HG02571 (cell line): ENCODE measurements at regions not wholly inside any gene's neighbourhood (a gene's known extent, or its start where the extent isn't known, plus 50 kb on each side); places are given as distances from the start of the nearest gene placed in this dataset.

Experiments
- ATAC-seq: cut with Tn5 transposase; IDR thresholded peaks from one replicate; pipeline ENCODE4 v1.9.1; 2021; ENCODE audit warnings: mild to moderate bottlenecking, moderate library complexity; ENCODE audit not compliant: unreplicated experiment

GRCh38 chr3:31213869-31214486 is 318.7 kb upstream of the STT3B start:
- ATAC-seq, result no peak

DNA sequence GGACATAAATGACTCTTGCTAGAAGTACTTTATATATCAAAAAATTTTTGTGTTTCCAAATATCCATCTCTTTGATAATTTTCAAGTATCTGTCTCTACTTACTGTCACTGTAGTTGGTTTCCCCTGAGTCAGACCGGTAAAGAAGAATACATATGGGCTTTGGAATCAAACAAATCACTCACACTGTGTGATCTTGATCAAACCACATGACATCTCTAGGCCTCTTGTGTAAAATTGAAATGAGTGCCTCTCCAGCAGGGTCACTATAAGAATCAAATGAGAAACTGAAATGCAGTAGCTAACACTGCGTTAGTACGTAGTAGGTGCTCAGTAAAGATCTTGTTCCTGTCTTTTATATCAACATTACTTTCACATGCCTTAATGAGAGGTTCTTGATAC is 314.6 kb upstream of the STT3B start:
- no peak for ATAC-seq

- peak; percentile 58 for ATAC-seq
These were observed 313.4 kb upstream of the STT3B start for GRCh38 chr3:31219131-31219843.

- no peak for ATAC-seq
These were observed 312.3 kb upstream of the STT3B start for GRCh38 chr3:31220431-31220830.

DNA sequence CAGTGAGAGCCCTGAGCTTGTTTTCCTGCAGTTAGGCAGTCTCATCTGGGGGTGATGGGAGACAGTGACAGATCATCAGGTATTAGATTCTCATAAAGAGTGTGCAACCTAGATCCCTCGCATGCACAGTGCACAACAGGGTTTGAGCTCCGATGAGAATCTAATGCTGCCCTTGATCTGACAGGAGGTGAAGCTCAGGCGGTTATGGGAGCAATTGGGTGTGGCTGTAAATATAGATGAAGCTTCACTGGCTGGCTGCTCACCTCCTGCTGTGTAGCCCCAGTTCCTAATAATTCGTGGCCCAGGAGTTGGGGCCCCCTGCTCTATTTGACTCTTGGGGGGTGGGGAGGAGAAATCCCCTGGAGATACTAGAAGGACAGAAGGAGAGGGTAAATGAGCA is 309.4 kb upstream of the STT3B start:
- ATAC-seq, result no peak

- ATAC-seq, result no peak
These were observed 307.8 kb upstream of the STT3B start for GRCh38 chr3:31224936-31225335.

GRCh38 chr3:31225923-31226322 is 306.8 kb upstream of the STT3B start:
- ATAC-seq, result no peak

DNA sequence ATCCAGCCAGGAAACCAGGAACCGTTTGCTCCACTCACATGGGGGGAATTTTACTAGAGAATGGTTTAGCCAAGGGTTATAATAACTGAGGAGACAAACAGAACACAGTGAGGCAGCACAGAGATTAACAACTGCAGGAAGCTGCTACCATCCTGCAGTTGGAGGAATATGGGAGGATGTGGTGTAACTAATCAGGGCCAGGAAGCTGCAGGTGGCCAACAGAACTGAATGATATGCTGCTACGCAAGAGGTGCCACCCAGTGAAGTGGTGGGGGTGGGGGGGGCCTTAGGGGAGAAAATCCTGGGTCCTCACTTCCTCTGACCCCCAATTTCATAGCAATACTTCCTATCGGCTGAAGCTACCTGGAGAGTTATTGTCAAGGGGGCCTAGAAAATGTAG is 306.4 kb upstream of the STT3B start:
- no peak for ATAC-seq

DNA sequence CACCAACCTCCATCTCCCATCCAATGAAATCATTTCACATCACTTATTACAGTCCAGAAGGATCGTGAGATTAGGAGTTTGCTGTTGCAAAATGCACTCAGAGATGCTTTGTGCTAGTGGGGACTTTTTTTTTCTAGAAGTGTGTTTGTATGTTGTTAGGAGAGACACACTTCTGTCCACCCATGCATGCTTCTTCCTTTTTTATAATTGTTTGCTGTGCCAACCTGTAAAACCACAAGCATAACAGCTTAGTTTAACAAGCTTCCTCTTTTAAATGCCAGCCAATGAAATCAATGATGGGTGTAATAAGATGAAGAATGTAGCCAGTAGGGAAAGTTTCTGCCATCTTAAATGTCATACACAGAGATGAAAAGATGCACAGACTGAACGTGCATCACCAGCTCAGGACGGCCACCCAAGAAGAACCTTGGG is 305.6 kb upstream of the STT3B start:
- no peak for ATAC-seq

- ATAC-seq, result no peak
These were observed 302.1 kb upstream of the STT3B start for GRCh38 chr3:31230425-31231223.

- ATAC-seq, result no peak
These were observed 300.4 kb upstream of the STT3B start for GRCh38 chr3:31232055-31233025.

DNA sequence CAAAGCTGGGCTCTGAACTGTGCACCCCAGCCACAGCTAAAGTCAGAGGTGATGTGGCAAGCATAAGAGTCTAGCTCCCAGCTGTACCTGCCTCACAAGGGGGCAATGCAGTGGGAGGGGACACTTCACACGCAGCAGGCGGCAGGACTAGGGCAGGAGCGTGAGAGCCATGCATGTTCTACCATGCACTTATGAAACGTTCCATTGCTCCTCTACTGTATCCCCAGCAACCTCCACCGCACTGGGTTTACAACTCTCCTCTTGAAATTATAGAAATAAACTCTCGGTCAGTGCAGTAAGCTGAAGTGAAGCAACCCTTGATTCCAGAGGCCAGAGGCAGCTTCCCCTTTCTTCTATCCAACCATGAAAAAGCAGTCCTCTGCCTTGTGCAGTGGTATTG is 298.6 kb upstream of the STT3B start:
- no peak for ATAC-seq

DNA sequence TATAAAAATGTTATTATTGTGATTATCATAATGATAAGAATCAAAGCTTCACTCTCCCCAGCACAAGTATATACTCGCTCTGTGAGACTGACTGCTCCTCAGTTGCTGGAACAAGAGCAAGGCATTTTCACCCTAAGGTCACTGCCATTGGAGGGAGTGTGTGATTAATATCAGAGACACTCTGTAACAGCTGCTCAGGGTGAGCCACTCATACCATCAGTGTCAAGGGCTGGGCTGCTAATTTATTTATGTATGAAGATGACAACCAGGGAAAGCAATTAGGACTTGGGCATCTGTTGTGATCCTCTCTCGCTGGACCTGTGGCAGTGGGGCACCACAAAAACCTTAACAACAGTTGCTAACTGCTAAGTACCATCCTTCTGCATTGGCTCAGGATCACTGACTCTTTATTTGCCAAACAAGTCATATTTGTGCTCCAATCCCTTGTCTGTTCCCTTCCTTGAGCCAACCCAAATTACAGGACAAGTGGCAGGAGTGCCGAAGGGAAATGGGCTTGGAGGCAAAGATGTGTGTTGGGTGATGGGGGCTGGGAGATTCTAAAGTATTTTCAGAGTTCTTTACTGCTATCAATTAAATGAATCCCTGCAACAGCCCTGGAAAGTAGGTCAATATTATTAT is 297.5 kb upstream of the STT3B start:
- no peak for ATAC-seq

DNA sequence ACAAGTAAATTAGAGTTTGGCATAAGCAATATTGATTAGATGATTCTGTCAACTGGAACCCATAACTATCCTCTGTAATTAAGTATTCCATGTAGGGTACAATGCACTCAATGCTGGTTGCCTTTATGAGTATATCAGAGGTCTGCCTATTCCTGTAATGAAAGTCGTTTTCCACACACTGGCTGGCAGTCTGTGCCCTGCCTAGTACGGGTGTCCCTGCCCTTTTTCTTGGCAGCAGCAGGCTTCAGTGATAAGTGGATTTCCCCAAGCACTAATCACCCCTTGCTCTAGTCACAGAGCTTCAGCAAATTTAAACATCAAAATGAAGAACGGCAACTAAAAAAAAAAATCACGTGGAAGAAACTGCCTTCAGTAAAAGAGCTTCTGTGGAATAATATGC is 294.8 kb upstream of the STT3B start:
- no peak for ATAC-seq

DNA sequence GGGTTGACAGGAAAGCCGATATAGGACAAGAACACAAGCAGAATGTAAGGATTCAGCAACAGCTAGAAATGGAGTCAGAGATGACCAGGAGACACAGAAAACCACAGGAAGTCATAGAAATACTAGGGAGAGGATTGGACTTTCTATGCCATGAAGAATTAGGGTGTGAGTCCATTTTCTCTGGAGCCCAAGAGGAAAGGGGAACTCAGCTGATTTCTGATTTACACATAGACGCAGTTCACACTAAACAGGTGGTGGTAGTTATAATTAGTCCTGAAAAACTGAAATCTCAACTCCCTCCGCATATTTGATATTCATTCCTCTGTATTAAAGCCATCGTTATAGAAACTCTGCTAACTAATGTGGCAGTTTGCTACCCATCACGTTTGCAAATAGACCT is 292.7 kb upstream of the STT3B start:
- no peak for ATAC-seq

GRCh38 chr3:31240466-31240865 is 292.3 kb upstream of the STT3B start:
- no peak for ATAC-seq

GRCh38 chr3:31240874-31241273 is 291.9 kb upstream of the STT3B start:
- ATAC-seq, result no peak

- no peak for ATAC-seq
These were observed 291.2 kb upstream of the STT3B start for GRCh38 chr3:31241533-31241932.

GRCh38 chr3:31242026-31242960 is 290.4 kb upstream of the STT3B start:
- ATAC-seq, result peak; percentile 70
